WTC11 (cell line): ENCODE measurements at regions not wholly inside any gene's neighbourhood (a gene's known extent, or its start where the extent isn't known, plus 50 kb on each side); places are given as distances from the start of the nearest gene placed in this dataset.

ENCODE experiments used
- ATF6 ChIP-seq: sonication (generic); formaldehyde crosslinking; IDR thresholded peaks from 2 replicates; pipeline ENCODE4 v1.8.1; 2023; ENCODE audit warnings: mild to moderate bottlenecking, missing genetic modification reagents
- ETV6 ChIP-seq: sonication (generic); formaldehyde crosslinking; IDR thresholded peaks from 2 replicates; pipeline ENCODE4 v1.8.1; 2022; ENCODE audit warnings: mild to moderate bottlenecking, missing genetic modification reagents
- ZNF232 ChIP-seq: sonication (generic); formaldehyde crosslinking; IDR thresholded peaks from 2 replicates; pipeline ENCODE4 v1.8.0; 2022; ENCODE audit warnings: mild to moderate bottlenecking, missing genetic modification reagents
- ZNF512 ChIP-seq: sonication (generic); formaldehyde crosslinking; IDR thresholded peaks from 2 replicates; pipeline ENCODE4 v1.8.1; 2022; ENCODE audit warnings: missing genetic modification reagents, borderline replicate concordance
- TF ChIP-seq, protein P1 (sequence below): fragments of 200-600 bp; IDR thresholded peaks from 2 replicates; pipeline ENCODE4 v1.8.0; 2022; ENCODE audit warnings: antibody characterized with exemption
- TF ChIP-seq, protein P2 (sequence below): sonication (generic); formaldehyde crosslinking; IDR thresholded peaks from 2 replicates; pipeline ENCODE4 v1.8.1; 2023; ENCODE audit warnings: mild to moderate bottlenecking, missing genetic modification reagents, moderate library complexity
- TF ChIP-seq, protein P3 (sequence below): sonication (generic); formaldehyde crosslinking; IDR thresholded peaks from 2 replicates; pipeline ENCODE4 v1.8.0; 2022; ENCODE audit warnings: mild to moderate bottlenecking, missing genetic modification reagents

- TF ChIP-seq, protein P1, sequence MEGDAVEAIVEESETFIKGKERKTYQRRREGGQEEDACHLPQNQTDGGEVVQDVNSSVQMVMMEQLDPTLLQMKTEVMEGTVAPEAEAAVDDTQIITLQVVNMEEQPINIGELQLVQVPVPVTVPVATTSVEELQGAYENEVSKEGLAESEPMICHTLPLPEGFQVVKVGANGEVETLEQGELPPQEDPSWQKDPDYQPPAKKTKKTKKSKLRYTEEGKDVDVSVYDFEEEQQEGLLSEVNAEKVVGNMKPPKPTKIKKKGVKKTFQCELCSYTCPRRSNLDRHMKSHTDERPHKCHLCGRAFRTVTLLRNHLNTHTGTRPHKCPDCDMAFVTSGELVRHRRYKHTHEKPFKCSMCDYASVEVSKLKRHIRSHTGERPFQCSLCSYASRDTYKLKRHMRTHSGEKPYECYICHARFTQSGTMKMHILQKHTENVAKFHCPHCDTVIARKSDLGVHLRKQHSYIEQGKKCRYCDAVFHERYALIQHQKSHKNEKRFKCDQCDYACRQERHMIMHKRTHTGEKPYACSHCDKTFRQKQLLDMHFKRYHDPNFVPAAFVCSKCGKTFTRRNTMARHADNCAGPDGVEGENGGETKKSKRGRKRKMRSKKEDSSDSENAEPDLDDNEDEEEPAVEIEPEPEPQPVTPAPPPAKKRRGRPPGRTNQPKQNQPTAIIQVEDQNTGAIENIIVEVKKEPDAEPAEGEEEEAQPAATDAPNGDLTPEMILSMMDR = no peak
- TF ChIP-seq ETV6 (CRISPR knock-in tag) (no peak), ZNF232 (CRISPR knock-in tag) (no peak), ATF6 (no peak), ZNF512 (no peak)
- TF ChIP-seq, protein P2, sequence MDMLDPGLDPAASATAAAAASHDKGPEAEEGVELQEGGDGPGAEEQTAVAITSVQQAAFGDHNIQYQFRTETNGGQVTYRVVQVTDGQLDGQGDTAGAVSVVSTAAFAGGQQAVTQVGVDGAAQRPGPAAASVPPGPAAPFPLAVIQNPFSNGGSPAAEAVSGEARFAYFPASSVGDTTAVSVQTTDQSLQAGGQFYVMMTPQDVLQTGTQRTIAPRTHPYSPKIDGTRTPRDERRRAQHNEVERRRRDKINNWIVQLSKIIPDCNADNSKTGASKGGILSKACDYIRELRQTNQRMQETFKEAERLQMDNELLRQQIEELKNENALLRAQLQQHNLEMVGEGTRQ (CRISPR knock-in tag) = no peak
- TF ChIP-seq, protein P3, sequence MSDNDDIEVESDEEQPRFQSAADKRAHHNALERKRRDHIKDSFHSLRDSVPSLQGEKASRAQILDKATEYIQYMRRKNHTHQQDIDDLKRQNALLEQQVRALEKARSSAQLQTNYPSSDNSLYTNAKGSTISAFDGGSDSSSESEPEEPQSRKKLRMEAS (CRISPR knock-in tag) = no peak
These were observed 447.8 kb upstream of the GOT2 start for GRCh38 chr16:59181821-59182420.
